ENCODE measurements at regions not wholly inside any gene's neighbourhood (a gene's known extent, or its start where the extent isn't known, plus 50 kb on each side); places are given as distances from the start of the nearest gene placed in this dataset.

DNA sequence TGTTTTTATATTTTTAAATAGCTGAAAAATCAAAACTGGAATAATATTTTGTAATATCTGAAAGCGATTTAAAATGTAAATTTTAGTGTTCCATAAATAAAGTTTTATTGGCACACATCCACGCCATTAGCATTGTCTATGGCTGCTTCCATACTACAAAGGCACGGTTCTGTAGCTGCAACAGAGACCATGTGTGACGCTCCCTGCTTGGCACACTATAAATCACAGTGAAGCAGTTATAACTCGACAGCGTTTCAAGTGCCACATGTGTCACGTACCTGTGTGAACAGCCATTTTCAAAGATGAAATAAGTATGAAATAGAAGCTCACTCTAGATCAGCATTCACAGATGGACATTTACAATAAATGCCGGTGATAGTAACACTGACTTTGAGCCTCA lies 810.1 kb upstream of the WWC1 start:
- 88% methylated on average over 8 of the region's 8 CpGs for WGBS
- no peak for DNase-seq (ENCODE audit: low spot score)
- no peak for TF ChIP-seq RAD21 (IDR thresholded peaks at IDR 0.05)
- TF ChIP-seq HNF4A (conservative IDR thresholded peaks at IDR 0.05): no peak
- TF ChIP-seq, protein P1, sequence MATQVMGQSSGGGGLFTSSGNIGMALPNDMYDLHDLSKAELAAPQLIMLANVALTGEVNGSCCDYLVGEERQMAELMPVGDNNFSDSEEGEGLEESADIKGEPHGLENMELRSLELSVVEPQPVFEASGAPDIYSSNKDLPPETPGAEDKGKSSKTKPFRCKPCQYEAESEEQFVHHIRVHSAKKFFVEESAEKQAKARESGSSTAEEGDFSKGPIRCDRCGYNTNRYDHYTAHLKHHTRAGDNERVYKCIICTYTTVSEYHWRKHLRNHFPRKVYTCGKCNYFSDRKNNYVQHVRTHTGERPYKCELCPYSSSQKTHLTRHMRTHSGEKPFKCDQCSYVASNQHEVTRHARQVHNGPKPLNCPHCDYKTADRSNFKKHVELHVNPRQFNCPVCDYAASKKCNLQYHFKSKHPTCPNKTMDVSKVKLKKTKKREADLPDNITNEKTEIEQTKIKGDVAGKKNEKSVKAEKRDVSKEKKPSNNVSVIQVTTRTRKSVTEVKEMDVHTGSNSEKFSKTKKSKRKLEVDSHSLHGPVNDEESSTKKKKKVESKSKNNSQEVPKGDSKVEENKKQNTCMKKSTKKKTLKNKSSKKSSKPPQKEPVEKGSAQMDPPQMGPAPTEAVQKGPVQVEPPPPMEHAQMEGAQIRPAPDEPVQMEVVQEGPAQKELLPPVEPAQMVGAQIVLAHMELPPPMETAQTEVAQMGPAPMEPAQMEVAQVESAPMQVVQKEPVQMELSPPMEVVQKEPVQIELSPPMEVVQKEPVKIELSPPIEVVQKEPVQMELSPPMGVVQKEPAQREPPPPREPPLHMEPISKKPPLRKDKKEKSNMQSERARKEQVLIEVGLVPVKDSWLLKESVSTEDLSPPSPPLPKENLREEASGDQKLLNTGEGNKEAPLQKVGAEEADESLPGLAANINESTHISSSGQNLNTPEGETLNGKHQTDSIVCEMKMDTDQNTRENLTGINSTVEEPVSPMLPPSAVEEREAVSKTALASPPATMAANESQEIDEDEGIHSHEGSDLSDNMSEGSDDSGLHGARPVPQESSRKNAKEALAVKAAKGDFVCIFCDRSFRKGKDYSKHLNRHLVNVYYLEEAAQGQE (IDR thresholded peaks at IDR 0.05): no peak

DNA sequence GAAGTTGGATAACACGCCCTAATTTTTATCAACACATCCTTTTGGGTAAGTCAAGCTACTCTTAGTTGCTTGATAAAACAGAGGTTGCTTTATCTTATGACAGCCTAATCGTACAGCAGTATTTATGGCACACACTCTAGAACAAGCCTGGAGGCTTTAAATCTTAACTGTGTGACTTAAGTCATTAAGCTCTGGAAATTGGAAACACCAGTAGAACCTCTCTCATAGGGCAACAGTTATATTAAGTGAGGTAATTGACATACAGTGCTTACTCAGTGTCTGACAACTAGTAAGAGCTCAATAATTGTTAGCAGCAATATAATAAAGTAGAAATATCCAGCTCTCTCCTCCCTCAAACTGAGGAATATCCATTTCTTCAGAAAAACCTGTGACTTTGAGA lies 808.9 kb upstream of the WWC1 start:
- no peaks in the 10 kb centered on the region for H3K36me3 ChIP-seq (ENCODE audit: control insufficient read depth in 4 of 4, insufficient read depth in 3 of 4, low read depth in 1 of 4, low read length in 3 of 4)
- no peak overlapping the region for H3K4me3 ChIP-seq (ENCODE audit: low read depth in 1 of 3, low read length in 3 of 3)
- no peak for DNase-seq (ENCODE audit: low spot score)
- no peaks in the 10 kb centered on the region for H3K27me3 ChIP-seq (ENCODE audit: control insufficient read depth in 4 of 4, insufficient read depth in 4 of 4, low read length in 3 of 4)
- H3K4me1 ChIP-seq (ENCODE audit: control insufficient read depth in 4 of 4, insufficient read depth in 4 of 4, low read length in 3 of 4): no peaks in the 10 kb centered on the region
- H3K9ac ChIP-seq (ENCODE audit: low read depth in 1 of 2, low read length in 2 of 2): no peak overlapping the region
- H3K9me3 ChIP-seq (ENCODE audit: control insufficient read depth in 4 of 4, low read length in 3 of 4): no peaks in the 10 kb centered on the region
- no peak overlapping the region for H3K27ac ChIP-seq (ENCODE audit: low read depth in 1 of 2, low read length in 2 of 2)
- TF ChIP-seq, protein P2, sequence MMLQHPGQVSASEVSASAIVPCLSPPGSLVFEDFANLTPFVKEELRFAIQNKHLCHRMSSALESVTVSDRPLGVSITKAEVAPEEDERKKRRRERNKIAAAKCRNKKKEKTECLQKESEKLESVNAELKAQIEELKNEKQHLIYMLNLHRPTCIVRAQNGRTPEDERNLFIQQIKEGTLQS (IDR thresholded peaks at IDR 0.05): no peak
- TF ChIP-seq YY1 (IDR thresholded peaks at IDR 0.05): no peak
- no peak for TF ChIP-seq FOXA1 (IDR thresholded peaks at IDR 0.05)
- no peak for TF ChIP-seq FOXA2 (IDR thresholded peaks at IDR 0.05)
- no peak for TF ChIP-seq GABPA (IDR thresholded peaks at IDR 0.05 in 1 of 2, conservative IDR thresholded peaks at IDR 0.05 in 1 of 2)
- TF ChIP-seq, protein P1 (IDR thresholded peaks at IDR 0.05): no peak
- TF ChIP-seq, protein P3, sequence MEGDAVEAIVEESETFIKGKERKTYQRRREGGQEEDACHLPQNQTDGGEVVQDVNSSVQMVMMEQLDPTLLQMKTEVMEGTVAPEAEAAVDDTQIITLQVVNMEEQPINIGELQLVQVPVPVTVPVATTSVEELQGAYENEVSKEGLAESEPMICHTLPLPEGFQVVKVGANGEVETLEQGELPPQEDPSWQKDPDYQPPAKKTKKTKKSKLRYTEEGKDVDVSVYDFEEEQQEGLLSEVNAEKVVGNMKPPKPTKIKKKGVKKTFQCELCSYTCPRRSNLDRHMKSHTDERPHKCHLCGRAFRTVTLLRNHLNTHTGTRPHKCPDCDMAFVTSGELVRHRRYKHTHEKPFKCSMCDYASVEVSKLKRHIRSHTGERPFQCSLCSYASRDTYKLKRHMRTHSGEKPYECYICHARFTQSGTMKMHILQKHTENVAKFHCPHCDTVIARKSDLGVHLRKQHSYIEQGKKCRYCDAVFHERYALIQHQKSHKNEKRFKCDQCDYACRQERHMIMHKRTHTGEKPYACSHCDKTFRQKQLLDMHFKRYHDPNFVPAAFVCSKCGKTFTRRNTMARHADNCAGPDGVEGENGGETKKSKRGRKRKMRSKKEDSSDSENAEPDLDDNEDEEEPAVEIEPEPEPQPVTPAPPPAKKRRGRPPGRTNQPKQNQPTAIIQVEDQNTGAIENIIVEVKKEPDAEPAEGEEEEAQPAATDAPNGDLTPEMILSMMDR (IDR thresholded peaks at IDR 0.05; ENCODE audit: low read depth, low read length, missing input control): no peak
- TF ChIP-seq NR2F2 (IDR thresholded peaks at IDR 0.05): no peak
- TF ChIP-seq EGR1 (IDR thresholded peaks at IDR 0.05; ENCODE audit: low read depth in 2 of 2): no peak
- no peak for TF ChIP-seq HNF4G (IDR thresholded peaks at IDR 0.05)
- TF ChIP-seq, protein P4, sequence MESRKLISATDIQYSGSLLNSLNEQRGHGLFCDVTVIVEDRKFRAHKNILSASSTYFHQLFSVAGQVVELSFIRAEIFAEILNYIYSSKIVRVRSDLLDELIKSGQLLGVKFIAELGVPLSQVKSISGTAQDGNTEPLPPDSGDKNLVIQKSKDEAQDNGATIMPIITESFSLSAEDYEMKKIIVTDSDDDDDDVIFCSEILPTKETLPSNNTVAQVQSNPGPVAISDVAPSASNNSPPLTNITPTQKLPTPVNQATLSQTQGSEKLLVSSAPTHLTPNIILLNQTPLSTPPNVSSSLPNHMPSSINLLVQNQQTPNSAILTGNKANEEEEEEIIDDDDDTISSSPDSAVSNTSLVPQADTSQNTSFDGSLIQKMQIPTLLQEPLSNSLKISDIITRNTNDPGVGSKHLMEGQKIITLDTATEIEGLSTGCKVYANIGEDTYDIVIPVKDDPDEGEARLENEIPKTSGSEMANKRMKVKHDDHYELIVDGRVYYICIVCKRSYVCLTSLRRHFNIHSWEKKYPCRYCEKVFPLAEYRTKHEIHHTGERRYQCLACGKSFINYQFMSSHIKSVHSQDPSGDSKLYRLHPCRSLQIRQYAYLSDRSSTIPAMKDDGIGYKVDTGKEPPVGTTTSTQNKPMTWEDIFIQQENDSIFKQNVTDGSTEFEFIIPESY (IDR thresholded peaks at IDR 0.05): no peak
- TF ChIP-seq JUND (IDR thresholded peaks at IDR 0.05): no peak
- no peak for TF ChIP-seq RAD21 (IDR thresholded peaks at IDR 0.05)
- no peak for TF ChIP-seq RXRA (IDR thresholded peaks at IDR 0.05)
- TF ChIP-seq HNF4A (conservative IDR thresholded peaks at IDR 0.05): no peak
- no peak for TF ChIP-seq SP1 (IDR thresholded peaks at IDR 0.05)
- TF ChIP-seq TAF1 (conservative IDR thresholded peaks at IDR 0.05): no peak
- TF ChIP-seq, protein P5, sequence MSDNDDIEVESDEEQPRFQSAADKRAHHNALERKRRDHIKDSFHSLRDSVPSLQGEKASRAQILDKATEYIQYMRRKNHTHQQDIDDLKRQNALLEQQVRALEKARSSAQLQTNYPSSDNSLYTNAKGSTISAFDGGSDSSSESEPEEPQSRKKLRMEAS (IDR thresholded peaks at IDR 0.05): no peak
- 77% methylated on average over 2 of the region's 2 CpGs for WGBS

More for the DNA sequence above, 810.1 kb upstream of the WWC1 start:
- Histone ChIP-seq H3K27ac (ENCODE audit: low read depth in 1 of 2, low read length in 2 of 2) (no peak overlapping the region), H3K36me3 (ENCODE audit: control insufficient read depth in 4 of 4, insufficient read depth in 3 of 4, low read depth in 1 of 4, low read length in 3 of 4) (no peaks in the 10 kb centered on the region), H3K9me3 (ENCODE audit: control insufficient read depth in 4 of 4, low read length in 3 of 4) (no peaks in the 10 kb centered on the region), H3K27me3 (ENCODE audit: control insufficient read depth in 4 of 4, insufficient read depth in 4 of 4, low read length in 3 of 4) (no peaks in the 10 kb centered on the region), H3K4me3 (ENCODE audit: low read depth in 1 of 3, low read length in 3 of 3) (no peak overlapping the region), H3K9ac (ENCODE audit: low read depth in 1 of 2, low read length in 2 of 2) (no peak overlapping the region), H3K4me1 (ENCODE audit: control insufficient read depth in 4 of 4, insufficient read depth in 4 of 4, low read length in 3 of 4) (no peaks in the 10 kb centered on the region)

Measured in liver (tissue), 8 donors.